ENCODE measurements at regions not wholly inside any gene's neighbourhood (a gene's known extent, or its start where the extent isn't known, plus 50 kb on each side); places are given as distances from the start of the nearest gene placed in this dataset.
A peak's percentile ranks its signal among the peaks of the same experiment; 100 is the strongest.

GRCh38 chr9:99366183-99366582 lies 144.1 kb downstream of the SEC61B start:
- DNase-seq (ENCODE audit: extremely low read depth, low read depth): no peak
- H3K4me3 ChIP-seq (replicated peaks; ENCODE audit: low read depth, low read length): no peak overlapping the region
- TF ChIP-seq CTCF (IDR thresholded peaks at IDR 0.05; ENCODE audit: low read depth, low read length, missing control alignments): no peak

- H3K4me3 ChIP-seq (replicated peaks; ENCODE audit: low read depth, low read length): no peak overlapping the region
- TF ChIP-seq CTCF (IDR thresholded peaks at IDR 0.05; ENCODE audit: low read depth, low read length, missing control alignments): no peak
- no peak for DNase-seq (ENCODE audit: extremely low read depth, low read depth)
These were observed 144.5 kb downstream of the SEC61B start for GRCh38 chr9:99366621-99367020.

- peak; percentile 38 for DNase-seq (ENCODE audit: extremely low read depth, low read depth)
- peak overlapping the region; percentile 30 for H3K4me3 ChIP-seq (replicated peaks; ENCODE audit: low read depth, low read length)
- TF ChIP-seq CTCF (IDR thresholded peaks at IDR 0.05; ENCODE audit: low read depth, low read length, missing control alignments): no peak
These were observed 146.6 kb downstream of the SEC61B start for GRCh38 chr9:99368341-99369326.

GRCh38 chr9:99369327-99369722 lies 147.2 kb downstream of the SEC61B start:
- no peak for TF ChIP-seq CTCF (IDR thresholded peaks at IDR 0.05; ENCODE audit: low read depth, low read length, missing control alignments)
- no peak for DNase-seq (ENCODE audit: extremely low read depth, low read depth)
- H3K4me3 ChIP-seq (replicated peaks; ENCODE audit: low read depth, low read length): no peak overlapping the region

- DNase-seq (ENCODE audit: extremely low read depth, low read depth): no peak
- TF ChIP-seq CTCF (IDR thresholded peaks at IDR 0.05; ENCODE audit: low read depth, low read length, missing control alignments): no peak
- H3K4me3 ChIP-seq (replicated peaks; ENCODE audit: low read depth, low read length): no peak overlapping the region
These were observed 148.3 kb downstream of the SEC61B start for GRCh38 chr9:99370376-99370775.

- DNase-seq (ENCODE audit: extremely low read depth, low read depth): no peak
- no peak overlapping the region for H3K4me3 ChIP-seq (replicated peaks; ENCODE audit: low read depth, low read length)
- no peak for TF ChIP-seq CTCF (IDR thresholded peaks at IDR 0.05; ENCODE audit: low read depth, low read length, missing control alignments)
These were observed 149.3 kb downstream of the SEC61B start for GRCh38 chr9:99371376-99371775.

All from HFF-Myc (cell line).